GM18909 (cell line): ENCODE measurements at regions not wholly inside any gene's neighbourhood (a gene's known extent, or its start where the extent isn't known, plus 50 kb on each side); places are given as distances from the start of the nearest gene placed in this dataset.
"Not testable (repeated sequence)": the region's sequence is repeated elsewhere in the genome, so short reads cannot be mapped to it uniquely, and the experiment has no call there.

Experiments
- ATAC-seq: cut with Tn5 transposase; IDR thresholded peaks from one replicate; pipeline ENCODE4 v1.9.1; 2021; ENCODE audit warnings: mild to moderate bottlenecking; ENCODE audit not compliant: unreplicated experiment, poor library complexity

GRCh38 chr2:34549710-34550345 is 950.7 kb upstream of the FAM98A start:
- no peak for ATAC-seq

GRCh38 chr2:34547900-34548299 is 948.8 kb upstream of the FAM98A start:
- no peak for ATAC-seq

DNA sequence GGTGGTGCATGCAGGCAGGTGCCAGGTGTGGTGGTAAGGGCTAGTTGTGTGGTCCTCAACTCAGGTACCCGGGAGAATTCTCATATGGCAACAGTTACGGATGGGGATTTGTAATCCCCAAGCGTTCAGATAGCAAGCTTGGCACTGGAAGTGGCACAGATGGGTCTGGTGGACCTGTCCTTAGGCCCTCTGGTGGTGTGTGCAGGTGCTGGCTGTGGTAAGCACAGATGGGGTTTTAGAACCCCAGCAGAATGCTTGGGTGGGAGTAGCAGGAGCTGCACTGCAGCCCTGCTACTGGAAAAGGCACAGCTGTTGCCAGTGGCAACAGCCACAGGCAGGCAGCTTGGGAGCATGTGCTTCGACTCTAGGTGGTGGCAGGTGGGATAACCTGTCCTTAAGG is 948.2 kb upstream of the FAM98A start:
- no peak for ATAC-seq

DNA sequence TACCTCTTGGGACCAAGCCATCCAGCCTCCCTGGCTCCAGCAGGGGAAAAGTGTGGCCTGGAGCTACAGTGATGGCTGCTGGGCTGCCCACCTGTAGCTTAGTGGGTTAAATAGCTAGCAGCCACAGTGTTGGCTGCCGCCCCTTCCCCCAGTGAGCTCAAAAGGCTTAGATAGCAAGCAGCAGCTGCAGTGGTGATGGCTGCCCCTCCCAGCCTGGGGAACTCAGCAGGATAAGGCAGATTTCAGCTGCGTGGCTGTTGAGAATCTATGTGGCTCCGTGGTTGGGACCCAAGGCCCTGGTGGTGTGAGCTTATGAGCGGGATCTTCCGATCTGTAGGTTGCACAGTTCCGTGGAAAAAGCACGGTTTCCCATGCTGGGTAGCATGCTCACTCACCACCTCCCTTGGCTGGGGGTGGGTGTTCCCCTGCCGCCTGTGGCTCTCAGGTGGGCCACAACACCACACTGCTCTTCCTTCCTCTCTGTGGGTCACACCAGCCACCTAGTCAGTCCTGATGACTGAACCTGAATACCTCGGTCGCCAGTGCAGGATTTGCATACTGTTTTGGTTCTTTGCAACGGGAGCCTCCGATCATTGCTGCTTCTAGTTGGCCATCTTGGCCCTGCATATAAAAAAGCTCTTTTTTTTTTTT is 946.5 kb upstream of the FAM98A start:
- no peak for ATAC-seq

GRCh38 chr2:34534761-34535160 is 935.7 kb upstream of the FAM98A start:
- ATAC-seq: no peak

GRCh38 chr2:34534341-34534740 is 935.2 kb upstream of the FAM98A start:
- no peak for ATAC-seq

GRCh38 chr2:34533585-34534183 is 934.6 kb upstream of the FAM98A start:
- no peak for ATAC-seq

DNA sequence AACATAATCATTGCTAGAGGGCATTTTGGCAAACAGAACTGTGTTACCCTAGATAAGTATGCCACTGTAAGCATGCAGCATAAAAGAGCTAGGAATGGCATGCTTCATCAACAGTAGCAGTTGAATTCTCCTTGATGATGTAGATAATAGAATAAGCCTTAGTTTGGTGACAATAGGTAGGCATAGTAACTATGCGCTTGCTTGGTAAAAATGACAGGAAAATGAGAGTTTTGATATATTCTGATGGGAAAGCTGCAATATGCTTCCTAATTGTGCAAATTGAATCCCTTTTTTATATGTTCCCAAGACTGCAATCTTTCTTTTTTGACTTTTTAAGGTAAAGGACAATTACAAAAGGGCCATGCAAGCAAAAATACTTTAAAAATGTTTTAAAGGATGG is 930.9 kb upstream of the FAM98A start:
- ATAC-seq: no peak

- ATAC-seq: no peak
These were observed 924.9 kb upstream of the FAM98A start for GRCh38 chr2:34523958-34524514.

GRCh38 chr2:34519659-34520058 is 920.6 kb upstream of the FAM98A start:
- ATAC-seq: no peak

GRCh38 chr2:34498561-34498960 is 899.5 kb upstream of the FAM98A start:
- no peak for ATAC-seq

DNA sequence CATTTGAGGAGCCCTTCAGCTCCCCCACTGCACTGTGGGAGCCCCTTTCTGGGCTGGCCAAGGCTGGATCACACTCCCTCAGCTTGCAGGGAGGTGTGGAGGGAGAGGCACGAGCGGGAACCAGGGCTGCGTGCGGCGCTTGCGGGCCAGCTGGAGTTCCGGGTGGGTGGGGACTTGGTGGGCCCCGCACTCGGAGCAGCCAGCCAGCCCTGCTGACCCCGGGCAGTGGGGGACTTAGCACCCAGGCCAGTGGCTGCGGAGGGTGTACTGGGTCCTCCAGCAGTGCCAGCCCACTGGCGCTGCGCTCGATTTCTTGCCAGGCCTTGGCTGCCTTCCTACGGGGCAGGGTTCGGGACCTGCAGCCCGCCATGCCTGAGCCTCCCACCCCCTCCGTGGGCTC is 895.1 kb upstream of the FAM98A start:
- not testable (repeated sequence) for ATAC-seq

GRCh38 chr2:34492561-34493455 is 893.7 kb upstream of the FAM98A start:
- ATAC-seq: no peak

GRCh38 chr2:34486965-34487364 is 887.9 kb upstream of the FAM98A start:
- ATAC-seq: no peak

- ATAC-seq: no peak
These were observed 882.4 kb upstream of the FAM98A start for GRCh38 chr2:34481542-34481941.

- no peak for ATAC-seq
These were observed 881.3 kb upstream of the FAM98A start for GRCh38 chr2:34480366-34480765.

DNA sequence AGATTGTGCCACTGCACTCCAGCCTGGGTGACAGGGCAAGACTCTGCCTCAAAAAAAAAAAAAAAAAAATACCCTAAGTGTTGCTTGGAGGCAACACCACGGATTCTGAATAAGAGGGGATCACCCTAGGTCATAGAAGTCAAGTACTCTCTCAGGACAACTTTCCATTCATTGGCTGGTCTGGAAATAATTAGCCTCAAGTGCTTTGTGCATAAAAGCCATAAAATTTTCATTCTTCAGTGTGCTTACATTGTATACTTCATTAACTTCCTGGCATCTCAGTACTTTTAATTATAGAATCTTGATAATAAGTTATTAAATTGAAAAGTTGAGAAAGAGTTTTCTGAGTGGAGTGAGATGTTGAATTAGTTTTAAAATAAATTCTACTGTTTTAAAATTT is 876.1 kb upstream of the FAM98A start:
- ATAC-seq: no peak

GRCh38 chr2:34474646-34475045 is 875.5 kb upstream of the FAM98A start:
- ATAC-seq: no peak

DNA sequence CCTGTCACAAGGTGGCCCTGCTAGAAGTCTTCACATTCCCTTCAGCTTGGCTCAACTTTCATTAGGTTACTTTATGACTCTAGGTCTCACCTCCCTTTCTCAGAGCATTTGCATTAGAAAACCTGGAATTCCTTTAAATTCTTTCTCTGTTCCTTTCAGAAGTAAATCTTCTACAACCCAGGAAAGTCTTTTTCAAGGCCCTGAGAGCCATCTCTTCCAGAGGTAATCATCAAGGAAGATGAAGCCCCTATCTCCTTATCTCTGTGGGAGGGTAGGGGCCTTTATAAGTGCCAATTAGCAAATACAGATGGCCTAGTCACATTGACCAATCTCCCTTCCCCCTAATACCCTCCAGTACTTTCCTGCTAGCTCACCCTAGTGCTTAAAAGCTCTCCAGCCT is 848.0 kb upstream of the FAM98A start:
- ATAC-seq: no peak

DNA sequence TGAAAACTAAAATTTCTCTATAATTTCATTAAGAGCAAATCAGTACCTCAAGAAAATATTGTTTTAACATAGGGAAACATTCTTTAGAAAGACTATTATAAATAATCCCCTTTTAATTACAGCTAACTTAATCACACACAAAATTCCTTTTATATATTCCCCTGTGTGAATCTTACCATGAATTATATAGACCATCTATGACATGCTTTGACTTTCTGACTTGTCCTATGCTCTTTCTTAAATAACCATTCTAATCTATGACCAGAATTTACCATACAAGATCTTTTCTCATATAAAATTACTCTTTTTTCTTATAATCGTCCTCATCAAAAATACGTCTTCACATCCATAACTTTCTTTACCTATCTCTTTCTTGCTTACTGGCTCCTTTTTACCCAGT is 824.2 kb upstream of the FAM98A start:
- no peak for ATAC-seq

- ATAC-seq: no peak
These were observed 820.8 kb upstream of the FAM98A start for GRCh38 chr2:34419856-34420255.
